Mammary epithelial cell (primary cell): ENCODE measurements at regions not wholly inside any gene's neighbourhood (a gene's known extent, or its start where the extent isn't known, plus 50 kb on each side); places are given as distances from the start of the nearest gene placed in this dataset.
"Not testable (repeated sequence)": the region's sequence is repeated elsewhere in the genome, so short reads cannot be mapped to it uniquely, and the experiment has no call there.

ENCODE experiments used
- EZH2 ChIP-seq: IDR thresholded peaks from 2 replicates; pipeline ENCODE4 v1.6.1; 2012; ENCODE audit warnings: low read length, inconsistent platforms, borderline replicate concordance
- TF ChIP-seq, protein P1 (sequence below), 2 donors: IDR thresholded peaks in 1 of 2; conservative IDR thresholded peaks in 1 of 2; 2 replicates each; pipeline ENCODE4 v1.5.1; 2011 to 2012; ENCODE audit warnings: inconsistent platforms in 2 of 2, low read length in 2 of 2, mild to moderate bottlenecking in 2 of 2, control low read depth in 1 of 2, low read depth in 1 of 2; ENCODE audit not compliant: insufficient read depth in 1 of 2; ENCODE audit errors: extremely low read depth in 1 of 2

DNA sequence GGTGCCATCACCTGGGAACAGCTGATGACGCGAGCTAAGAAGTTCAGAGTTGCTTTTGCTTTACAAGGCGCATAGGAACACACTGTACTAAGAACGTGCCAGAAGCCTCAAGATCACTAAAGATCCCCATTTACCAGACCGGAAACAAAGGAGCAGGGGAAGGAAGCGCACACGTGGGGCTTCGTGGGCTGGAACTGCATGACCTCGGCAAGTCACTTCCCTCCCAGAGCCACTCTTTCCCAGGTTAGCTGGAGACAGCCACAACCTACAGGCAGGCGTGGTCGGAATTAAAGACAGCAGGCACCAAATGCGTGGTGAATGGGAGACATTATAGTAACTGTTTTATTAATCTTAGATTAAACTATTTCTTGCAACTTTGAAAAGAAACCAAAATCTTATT lies 154.9 kb upstream of the IQSEC1 start:
- TF ChIP-seq, protein P1, sequence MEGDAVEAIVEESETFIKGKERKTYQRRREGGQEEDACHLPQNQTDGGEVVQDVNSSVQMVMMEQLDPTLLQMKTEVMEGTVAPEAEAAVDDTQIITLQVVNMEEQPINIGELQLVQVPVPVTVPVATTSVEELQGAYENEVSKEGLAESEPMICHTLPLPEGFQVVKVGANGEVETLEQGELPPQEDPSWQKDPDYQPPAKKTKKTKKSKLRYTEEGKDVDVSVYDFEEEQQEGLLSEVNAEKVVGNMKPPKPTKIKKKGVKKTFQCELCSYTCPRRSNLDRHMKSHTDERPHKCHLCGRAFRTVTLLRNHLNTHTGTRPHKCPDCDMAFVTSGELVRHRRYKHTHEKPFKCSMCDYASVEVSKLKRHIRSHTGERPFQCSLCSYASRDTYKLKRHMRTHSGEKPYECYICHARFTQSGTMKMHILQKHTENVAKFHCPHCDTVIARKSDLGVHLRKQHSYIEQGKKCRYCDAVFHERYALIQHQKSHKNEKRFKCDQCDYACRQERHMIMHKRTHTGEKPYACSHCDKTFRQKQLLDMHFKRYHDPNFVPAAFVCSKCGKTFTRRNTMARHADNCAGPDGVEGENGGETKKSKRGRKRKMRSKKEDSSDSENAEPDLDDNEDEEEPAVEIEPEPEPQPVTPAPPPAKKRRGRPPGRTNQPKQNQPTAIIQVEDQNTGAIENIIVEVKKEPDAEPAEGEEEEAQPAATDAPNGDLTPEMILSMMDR (conservative IDR thresholded peaks at IDR 0.05 in 1 of 2, IDR thresholded peaks at IDR 0.05 in 1 of 2; ENCODE audit: extremely low read depth in 1 of 2, insufficient read depth in 1 of 2, low read depth in 1 of 2, low read length in 2 of 2), result not testable (repeated sequence)
- TF ChIP-seq EZH2, result not testable (repeated sequence)
